SK-MEL-5 (cell line): ENCODE measurements at regions not wholly inside any gene's neighbourhood (a gene's known extent, or its start where the extent isn't known, plus 50 kb on each side); places are given as distances from the start of the nearest gene placed in this dataset.
"Not testable (repeated sequence)": the region's sequence is repeated elsewhere in the genome, so short reads cannot be mapped to it uniquely, and the experiment has no call there.

Source experiments
- DNase-seq: peaks from one replicate; pipeline ENCODE4 v3.0.0-alpha.2; 2016; ENCODE audit warnings: low read depth, low spot score
- in situ Hi-C: cut with HindIII; loops from 2 replicates; pipeline ENCODE4 v1.10.0; 2016; ENCODE audit warnings: low sequenced_read_pairs, high pct_unique_total_duplicates, low pct_unique_long_range_greater_than_20kb

- in situ Hi-C loops: not testable (repeated sequence)
- peak; percentile 32 for DNase-seq
These were observed 60.3 kb downstream of the GOLGA8K start for GRCh38 chr15:32342772-32343199.

DNA sequence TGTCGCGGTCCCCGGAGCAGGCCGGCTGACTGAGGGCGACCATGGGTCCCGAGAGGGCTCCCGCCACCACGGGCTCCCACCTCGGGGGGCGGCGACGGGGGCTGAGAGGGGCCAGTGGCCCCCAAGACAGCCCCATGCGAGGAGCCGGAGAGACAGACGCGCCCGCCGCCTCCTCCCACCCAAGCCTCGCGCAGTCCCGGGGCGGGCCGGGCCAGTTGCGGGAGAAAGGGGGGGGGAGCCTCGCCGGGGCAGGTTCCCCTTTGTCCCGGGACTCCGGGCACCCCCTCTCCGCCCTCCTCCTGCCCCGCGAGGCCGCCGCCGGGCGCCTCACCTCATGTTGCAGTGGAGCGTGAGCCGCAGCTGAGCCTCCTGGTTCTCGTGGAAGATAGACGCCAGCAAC is 60.8 kb downstream of the GOLGA8K start:
- in situ Hi-C loops, DNase-seq: not testable (repeated sequence)

GRCh38 chr15:32341530-32341929 is 61.6 kb downstream of the GOLGA8K start:
- in situ Hi-C loops, DNase-seq: not testable (repeated sequence)

DNA sequence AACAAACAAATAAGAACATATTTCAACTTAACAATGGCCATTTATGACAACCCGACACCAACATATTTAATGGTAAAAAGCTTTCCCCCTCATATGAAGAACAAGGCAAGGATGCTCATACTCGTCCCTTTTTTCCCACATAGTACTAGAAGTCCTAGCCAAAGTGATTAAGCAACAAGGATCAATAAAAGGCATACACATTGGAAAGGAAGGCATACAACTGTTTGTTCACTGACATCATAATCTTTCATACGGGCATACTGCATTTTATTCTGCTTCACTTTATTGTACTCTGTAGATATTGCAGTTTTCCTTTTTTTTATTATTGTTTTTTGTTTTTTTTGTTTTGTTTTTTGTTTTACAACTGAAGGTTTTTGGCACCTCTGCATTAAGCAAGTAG is 66.3 kb downstream of the GOLGA8K start:
- in situ Hi-C loops, DNase-seq: not testable (repeated sequence)

GRCh38 chr15:32323353-32323752 is 79.7 kb downstream of the GOLGA8K start:
- in situ Hi-C loops, DNase-seq: not testable (repeated sequence)

GRCh38 chr15:32319247-32319646 is 83.8 kb downstream of the GOLGA8K start:
- in situ Hi-C loops, DNase-seq: not testable (repeated sequence)

GRCh38 chr15:32316482-32316881 is 86.6 kb downstream of the GOLGA8K start:
- DNase-seq, in situ Hi-C loops: not testable (repeated sequence)

DNA sequence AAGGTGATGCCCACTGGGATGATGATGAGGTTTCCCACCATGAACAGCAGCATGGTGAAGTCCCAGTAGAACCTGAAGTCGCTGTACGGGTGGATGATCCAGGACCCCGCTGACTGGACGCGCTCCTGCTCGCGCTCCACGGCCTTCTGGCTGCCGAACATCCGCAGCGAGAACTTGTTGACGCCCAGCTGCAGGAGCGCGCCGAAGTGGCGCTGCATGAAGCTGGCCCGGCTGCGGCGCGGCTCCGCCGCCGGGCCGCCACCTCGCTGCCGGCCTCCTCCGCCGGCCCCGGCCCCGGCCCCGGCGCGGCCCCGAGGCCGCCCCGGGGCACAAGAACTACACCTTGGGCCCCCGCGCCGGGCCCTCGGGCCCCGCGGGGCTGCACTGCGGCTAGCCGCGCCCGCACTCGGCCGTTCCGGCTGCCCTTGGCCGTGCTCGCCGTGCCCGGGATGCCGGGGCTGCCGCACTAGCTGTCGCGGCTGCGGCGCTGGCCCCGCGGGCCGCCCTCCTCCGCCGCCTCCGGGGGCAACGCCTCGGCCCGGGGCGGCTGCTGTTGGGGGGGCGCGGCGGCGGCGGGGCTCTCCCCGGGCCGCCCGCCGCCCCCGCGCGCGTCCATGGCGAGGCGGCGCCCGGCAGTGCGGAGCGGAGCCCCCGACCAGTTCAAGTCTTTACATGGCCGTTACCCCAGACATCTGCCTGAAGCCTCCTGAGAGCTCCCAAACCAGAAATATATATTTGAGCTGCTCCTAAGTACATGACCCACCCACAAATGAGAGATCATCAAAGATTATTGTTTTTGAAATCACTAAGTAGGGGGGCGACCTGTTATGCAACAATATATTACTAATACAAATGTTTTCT is 87.8 kb downstream of the GOLGA8K start:
- DNase-seq, in situ Hi-C loops: not testable (repeated sequence)

DNA sequence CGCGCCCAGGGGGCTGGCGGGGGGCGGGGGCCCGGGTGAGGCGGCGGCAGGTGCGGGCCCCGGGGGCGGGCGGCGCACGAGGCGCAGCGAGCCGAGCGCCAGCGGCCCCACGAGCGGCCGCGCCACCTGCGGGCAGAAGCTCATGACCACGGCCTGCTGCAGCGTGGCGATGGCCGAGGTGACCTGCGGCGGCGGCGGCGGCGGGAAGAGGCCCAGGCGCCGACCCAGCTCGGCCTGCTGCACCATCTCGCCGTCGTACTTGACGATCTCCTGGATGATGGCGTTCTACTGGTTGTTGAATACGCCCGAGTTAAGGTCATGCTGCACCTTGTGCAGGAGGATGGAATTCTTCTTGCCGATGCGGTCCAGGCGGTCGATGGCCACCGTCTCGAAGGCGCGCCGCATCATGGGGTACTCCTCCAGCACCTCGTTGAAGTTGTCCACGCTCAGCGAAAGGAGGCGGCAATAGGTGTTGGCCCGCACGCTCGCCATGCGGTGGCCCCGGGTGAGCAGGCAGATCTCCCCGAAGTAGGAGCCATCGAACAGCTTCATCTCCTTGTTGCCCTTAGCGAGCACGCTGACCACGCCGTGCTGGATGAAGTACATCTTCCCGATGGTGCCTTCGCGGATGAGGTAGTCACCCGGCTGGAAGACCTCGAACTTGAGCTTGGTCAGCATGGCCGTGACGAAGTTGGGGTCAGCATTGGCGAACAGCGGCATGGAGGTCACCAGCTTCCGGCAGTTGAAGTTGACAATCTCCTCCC is 89.5 kb downstream of the GOLGA8K start:
- in situ Hi-C loops: not testable (repeated sequence)

DNA sequence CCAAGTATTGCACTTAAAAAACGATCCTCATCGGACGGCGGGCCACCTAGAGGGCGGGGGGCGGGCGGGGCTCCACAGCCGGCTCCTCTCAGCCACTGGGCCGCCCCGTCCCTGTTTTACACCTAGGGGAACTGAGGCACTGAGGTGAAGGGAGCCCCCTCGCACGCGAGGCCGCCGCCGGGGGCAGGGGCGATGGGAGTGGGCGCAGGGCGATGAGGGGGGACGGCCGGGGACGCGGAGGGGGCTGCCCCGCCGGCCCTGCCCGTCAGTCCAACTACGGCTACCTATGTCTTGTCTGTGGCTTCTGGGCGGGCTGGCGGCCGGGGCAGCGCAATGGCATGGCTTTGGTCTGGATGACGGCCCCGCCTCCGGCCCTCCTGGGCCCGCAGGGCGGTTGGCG is 90.4 kb downstream of the GOLGA8K start:
- in situ Hi-C loops, DNase-seq: not testable (repeated sequence)

More for the DNA sequence above, 89.5 kb downstream of the GOLGA8K start:
- not testable (repeated sequence) for DNase-seq

GRCh38 chr15:32307592-32307991 is 95.5 kb downstream of the GOLGA8K start:
- in situ Hi-C loops, DNase-seq: not testable (repeated sequence)

GRCh38 chr15:32276200-32276830 is 126.8 kb downstream of the GOLGA8K start:
- DNase-seq, in situ Hi-C loops: not testable (repeated sequence)

GRCh38 chr15:32253958-32254357 is 149.1 kb downstream of the GOLGA8K start:
- in situ Hi-C loops, DNase-seq: not testable (repeated sequence)

DNA sequence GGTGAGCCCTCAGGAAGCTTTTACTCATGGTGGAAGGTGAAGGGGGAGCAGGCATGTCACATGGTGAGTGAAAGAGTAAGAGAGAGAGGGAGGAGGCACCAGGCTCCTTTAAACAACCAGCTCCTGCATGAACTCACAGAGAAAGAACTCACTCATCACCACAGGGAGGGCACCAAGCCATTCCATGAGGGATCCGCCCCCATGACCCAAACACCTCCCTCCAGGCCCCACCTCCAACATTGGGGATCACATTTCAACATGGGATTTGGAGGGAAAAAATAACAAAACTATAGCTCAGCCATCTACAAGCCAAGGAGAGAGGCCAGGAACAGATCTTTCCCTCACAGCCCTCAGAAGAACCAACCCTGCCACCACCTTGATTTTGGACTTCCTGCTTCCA is 153.9 kb downstream of the GOLGA8K start:
- in situ Hi-C loops, DNase-seq: not testable (repeated sequence)

GRCh38 chr15:32243727-32244126 is 159.4 kb downstream of the GOLGA8K start:
- DNase-seq, in situ Hi-C loops: not testable (repeated sequence)

DNA sequence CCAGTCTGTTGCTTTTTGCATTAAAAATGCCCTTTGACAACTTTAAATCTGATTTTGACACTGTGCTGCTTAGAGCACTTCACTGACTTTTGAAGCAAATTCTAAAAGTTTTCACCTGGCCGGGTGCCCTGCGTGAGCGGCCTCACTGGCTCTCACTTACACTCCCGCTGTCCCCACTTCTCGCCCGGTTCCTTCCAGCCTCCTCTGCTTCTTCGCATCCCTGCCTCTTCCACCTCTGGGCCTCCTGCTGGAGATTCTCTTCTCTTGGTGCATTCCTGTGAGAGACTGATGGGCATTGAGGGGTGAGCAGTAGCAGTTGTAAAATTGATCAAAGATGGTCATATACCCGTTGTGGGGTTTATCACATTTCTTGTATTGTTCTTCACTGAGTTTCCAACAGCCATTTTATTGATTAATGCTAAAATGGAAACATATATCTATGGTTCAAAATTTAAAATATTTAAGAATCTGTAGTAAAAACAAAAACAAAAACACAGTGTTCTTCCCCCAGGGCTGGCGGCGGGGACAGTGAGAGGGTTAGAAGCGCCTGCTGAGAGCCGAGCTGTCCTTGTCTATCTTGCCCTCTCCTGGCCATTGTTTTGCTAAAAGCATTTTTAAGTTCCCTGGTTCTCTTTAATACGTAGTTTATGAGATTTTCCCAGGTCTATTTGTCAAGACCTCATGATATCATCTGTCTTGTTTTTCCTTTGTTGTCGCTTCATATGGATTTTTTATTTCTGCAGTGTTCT is 160.1 kb downstream of the GOLGA8K start:
- in situ Hi-C loops, DNase-seq: not testable (repeated sequence)

DNA sequence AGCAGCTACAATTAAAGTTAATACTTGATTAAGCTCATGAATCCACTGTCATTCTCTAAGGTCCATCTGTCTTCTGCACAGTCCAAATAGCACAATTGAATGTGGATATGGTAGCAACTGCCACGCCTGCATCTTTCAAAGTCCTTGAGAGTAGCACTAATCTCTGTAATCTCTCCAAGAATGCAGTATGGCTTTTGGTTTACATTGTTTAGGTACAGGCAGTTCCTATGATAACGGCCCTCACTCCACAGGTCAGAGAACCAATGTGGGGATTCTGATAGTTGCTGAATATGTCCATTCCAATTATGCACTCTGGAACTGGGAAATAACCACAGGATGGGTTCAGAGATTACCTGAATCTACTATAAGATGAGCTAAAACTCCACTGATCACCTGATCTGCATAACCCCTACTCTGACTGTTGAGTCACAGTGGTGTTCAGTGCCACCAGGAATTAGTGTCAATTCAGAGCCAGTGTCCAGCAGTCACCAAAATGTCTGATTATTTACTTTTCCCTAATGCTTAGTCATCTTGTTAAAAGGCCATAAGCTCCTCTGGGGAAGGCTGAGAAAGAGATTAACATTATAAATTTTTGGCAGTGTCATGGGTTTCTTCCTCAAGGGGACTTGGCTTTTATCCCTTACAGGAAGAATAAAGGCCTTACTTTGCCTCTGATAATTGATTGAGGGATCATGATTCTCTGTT is 175.5 kb downstream of the GOLGA8K start:
- in situ Hi-C loops, DNase-seq: not testable (repeated sequence)
